Right forelimb (tissue), 1 donor: ENCODE measurements at regions not wholly inside any gene's neighbourhood (a gene's known extent, or its start where the extent isn't known, plus 50 kb on each side); places are given as distances from the start of the nearest gene placed in this dataset.

Experiments
- DNase-seq: peaks from one replicate; pipeline ENCODE4 v3.0.0-alpha.2; 2018

DNA sequence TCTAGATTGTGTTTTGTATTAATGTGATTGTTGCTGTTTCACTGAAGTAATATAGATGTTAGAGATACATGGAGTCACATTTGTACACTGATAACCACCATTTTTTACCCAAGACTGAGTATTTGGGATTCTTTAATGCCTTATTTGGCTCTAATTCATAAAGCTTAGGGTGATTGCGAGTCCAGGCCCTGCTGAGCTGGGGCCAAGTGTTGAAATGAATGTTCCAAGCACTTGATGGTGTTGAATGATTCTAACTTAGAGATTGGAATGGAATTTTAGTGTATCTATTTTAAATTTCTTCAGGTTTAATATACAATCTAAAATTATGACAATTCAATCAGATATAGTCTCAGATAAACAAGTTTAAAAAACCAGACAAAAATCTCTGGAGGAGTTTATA is 329.4 kb upstream of the SLC35B3 start:
- no peak for DNase-seq

DNA sequence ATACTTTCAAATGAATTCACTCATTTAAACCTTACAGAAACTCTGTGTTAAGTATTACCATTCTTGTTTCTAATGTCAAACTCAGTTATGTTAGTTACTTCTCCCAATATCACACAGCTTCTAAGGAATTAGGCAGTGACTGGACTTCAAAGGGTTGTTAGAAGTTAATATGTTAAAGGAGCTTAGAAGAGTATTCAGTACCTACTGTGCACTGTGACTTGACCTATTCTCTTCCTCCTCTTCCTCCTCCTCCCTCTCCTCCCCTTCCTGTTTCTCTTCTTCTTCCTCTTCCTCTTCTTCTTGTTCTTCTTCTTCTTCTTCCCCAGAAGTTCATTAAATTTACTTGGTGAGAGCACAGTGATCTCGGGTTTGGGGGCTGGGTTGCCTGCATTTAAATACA is 325.6 kb upstream of the SLC35B3 start:
- DNase-seq = no peak

DNA sequence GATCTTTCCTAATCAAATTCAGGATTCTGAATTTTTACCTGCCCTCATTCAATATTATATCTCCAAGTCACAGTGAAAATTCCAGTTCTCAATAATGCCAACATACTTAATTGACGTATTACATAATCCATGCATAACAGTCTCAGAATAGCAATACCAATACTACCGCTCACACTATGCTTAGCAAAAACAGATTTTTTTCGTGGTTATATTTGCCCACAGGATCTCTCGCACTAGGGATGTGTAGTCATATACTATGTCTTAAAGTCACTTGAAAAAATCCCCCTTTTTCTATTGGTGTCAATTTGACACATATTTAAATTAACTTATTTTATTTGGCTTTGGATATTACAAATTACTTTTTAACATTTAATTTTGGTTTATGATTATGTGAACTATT is 323.1 kb upstream of the SLC35B3 start:
- DNase-seq = no peak

DNA sequence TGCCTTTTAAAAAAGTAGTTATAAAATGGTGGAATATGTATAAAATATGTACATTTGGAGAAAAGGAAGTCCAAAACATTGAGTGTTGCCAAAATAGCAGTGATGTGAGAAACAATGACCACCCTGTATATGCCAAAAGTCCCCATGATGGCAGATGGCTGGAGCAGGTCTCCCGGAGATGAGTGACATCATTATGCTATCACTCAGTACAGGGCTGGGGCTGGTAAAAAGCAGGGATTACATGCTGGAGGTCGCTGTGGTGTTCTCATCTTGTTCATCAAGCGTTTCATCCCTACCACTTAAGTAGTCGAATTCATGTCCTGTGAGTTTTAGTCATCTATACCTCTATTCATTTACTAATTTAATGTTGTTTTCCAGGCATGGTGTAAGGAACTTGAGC is 315.3 kb upstream of the SLC35B3 start:
- no peak for DNase-seq

DNA sequence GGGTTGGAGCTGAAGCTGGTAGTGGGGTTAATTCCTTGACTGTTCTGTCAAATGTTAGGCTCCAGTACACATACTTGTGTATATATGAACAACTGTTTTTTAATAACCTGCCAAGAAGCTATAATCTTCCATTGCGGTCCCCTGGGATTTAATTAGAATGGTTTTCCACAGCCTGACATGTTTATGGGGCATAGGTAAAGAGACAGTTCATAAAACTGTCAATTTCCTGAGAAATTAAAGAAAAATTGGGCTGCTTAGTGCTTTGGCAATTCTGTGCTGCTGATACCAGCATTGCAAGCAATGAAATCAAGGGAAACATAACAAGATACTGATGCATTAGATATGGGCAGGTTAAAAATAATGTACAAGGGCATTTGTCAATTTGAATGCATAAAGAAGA is 314.1 kb upstream of the SLC35B3 start:
- no peak for DNase-seq

DNA sequence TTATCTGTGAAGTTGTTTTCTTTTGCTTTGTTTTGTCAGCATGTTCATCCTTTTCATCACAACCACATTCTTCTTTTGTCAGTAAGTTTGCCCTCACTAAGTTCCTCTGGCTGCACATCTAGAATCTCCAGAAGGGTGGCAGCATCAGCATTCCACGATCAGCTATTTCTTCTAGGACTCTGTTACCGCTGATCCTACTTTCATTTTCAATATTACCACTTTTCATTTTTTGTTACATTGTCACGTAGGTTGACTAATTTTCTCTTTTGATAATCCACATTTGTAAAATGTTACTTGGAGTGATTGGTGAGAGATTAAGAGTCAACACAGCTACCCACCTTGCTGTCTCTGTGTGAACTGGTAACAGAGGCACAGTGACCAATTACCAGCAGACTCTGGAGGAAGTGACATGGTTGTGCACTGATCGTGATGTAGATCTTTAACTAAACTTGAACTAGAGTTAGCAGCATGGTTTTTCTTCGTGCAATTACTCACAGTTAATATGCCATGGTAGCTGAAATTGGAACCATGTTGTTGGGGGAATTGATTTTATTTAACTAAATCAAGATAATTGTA is 307.9 kb upstream of the SLC35B3 start:
- no peak for DNase-seq

DNA sequence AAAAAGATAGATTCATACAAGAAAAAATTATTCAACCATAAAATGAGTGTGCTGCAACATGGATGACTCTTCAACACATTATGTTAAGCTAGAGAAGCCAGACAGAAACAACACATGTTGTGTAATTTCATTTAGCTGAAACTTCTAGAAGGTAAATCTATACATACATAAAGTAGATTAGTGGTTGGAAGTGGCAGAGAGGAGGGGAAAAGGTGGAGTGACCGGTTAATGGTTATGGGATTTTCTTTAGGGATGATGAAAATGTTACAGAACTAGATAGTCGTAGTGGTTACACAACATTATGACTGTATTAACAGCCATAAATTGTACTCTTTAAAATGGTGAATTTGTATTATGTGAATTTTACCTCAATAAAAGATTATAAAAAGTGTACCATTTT is 304.1 kb upstream of the SLC35B3 start:
- DNase-seq = no peak

DNA sequence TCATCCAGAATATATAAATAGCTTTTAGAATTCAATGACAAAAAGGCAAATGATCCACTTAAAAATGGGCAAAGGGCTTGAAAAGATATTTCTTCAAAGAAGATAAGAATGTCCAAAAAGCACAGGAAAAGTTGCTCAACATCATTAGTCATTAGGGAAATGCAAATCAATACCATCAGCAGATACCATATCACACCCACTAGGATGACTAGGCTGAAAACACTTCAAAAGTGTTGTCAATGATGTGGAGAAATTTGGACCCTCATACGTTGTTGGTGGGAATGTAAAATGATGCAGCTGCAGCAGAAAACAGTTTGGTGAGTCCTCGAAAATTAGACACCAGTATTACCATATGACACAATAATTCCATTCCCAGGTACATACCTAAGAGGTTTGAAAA is 303.6 kb upstream of the SLC35B3 start:
- DNase-seq = no peak

DNA sequence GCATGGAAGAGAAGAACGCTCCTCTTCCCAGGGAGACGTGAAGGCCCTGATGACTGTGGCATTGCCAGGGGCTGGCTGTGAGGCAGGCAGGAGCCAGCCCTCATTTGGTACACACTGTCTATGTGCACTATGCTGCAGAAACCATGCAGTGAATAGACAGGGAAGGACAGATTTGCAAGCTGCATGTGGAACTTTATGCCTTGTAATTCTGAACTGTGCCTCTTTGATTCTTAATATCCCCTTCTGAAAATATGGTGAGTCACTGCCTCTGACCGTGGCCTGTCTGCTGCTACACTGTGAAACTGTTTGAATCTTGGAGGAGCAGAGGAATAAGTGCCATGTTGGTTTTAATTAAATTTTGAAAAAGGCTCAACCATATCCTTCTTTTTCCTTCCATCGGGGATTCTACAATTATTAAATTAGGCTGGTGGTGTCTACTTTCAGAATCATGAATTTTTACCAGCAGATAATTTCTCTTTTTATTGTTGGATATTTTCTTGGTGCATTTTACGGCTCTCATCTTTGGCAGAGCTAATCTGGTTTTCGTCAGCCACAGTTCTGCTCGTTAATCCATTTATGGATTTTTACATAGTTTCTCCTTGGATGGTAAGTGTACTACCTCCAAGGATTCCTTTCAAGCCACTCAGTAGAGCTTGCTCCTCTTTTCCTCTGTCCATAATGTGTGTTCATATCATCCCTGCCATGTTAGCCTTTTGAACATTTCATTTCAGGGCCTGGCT is 301.0 kb upstream of the SLC35B3 start:
- DNase-seq = no peak

DNA sequence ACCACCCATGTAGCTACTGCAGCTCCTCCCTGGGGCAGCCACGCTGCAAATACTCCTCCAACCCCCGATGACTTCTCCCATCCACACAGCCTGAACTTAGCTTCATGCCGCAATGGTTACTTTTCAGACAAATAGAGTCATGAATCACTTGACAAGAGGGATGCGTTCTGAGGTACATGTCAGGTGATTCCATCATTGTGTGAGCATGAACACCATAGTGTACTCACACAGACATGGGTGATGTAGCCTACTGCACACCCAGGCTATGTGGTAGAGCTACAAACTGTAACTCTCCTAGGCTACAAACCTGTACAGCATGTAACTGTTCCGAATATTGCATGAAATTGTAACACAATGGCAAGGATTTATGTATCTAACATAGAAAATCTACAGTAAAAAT is 298.5 kb upstream of the SLC35B3 start:
- no peak for DNase-seq

DNA sequence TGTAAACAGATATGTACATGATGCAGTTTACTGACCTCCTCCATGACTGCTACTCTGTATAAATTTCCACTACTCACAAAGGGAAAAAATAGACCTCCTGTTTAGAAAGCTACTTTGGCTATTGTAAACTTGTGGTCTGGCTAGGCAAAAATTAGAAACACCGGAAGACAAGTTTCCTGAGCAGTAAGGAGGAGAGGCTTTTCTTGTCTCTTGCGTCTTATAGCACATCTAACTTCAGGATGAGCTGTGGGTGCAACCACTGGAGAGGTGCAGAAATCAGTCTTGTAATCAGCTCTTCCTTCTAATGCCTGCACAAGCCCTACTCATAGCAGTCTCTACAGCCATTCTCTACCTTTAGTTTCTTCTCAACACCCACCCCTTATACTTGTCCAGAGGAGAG is 296.5 kb upstream of the SLC35B3 start:
- DNase-seq = no peak

DNA sequence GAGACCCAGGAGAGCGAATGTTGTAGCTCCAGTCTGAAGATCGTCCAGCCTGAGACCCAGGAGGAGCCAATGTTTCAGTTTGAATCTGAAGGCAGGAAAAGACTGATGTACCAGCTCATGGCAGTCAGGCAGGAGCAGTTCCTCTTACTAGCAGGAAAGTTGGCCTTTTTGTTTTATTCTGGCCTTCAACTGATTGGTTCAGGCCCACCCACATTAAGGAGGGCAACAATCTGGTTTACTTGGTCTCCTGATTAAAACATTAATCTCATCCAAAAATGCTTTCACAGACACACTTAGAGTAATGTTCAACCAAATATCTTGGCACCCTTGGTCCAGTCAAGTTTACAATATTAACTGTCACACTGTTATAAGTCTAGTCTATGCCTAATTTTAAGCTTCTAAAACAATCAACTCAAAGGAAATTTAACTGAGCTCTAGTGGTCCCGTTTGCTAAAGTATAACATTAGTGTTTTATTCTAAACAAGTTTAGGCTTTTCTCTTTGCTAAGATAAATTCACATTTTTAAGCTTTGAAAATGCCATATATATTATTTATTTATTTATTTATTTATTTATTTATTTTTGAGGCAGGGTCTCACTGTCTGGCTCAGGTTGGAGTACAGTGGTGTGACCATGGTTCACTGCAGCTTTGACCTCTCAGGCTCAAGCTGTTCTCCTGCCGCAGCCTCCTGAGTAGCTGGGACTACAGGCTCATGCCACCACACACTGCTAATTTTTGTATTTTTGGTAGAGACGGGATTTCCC is 275.5 kb upstream of the SLC35B3 start:
- DNase-seq = no peak

DNA sequence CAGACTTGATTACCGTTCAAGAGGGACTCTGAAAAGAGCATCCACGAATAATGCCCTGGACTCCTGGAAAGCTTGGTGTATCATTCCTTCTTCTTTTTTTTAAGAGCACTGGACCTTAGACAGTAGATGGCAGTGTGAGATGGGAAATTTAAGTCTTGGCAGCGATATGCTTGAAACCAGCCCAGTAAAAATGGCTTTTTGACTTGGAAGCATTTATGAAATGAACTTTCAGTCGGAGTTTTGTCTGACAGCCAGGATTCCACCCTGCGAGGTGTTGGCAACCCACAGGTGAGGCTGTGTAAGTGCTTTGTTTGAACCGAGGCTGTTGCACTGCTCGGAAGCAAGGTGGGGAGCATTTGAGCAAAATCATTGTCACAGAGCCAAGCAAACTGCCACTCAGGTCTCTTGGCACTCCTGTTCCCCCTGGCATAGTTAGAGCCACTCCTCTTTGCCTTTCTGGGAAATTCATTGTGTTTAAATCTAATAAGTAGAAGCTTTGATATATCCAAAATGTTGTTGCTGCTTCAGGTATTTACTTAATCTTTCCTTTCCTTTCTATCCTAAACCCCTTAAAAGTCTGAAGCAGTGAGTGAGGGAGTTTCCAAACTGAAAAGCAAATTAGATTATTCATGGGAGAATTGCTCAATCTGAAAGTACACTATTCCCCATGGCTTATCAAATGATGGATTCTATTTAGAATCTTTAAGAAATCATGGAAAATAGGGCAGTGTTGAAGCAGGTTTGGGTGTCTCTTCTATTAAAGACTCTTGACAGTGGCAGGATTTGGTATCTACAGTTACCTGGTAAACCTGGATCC is 272.8 kb upstream of the SLC35B3 start:
- DNase-seq = peak; percentile 58

DNA sequence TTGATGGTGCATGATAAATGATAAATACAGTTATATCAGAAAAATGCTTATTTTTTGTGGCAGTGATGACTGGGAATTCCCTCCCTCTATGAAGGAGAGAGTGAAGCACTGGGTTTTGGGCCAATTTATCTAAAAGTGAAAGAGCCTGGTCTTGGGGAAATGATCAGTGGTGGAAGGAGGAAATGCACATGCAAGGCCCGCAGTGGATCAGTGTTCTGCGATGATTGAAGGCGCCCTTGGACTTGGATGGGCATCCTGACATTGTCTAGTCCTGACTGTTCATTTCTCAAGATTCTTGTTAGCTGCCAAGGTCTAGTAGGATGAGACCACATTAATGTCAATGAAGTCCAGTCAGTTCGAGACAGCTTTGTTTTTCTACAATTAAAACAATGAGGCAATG is 272.0 kb upstream of the SLC35B3 start:
- DNase-seq = no peak

DNA sequence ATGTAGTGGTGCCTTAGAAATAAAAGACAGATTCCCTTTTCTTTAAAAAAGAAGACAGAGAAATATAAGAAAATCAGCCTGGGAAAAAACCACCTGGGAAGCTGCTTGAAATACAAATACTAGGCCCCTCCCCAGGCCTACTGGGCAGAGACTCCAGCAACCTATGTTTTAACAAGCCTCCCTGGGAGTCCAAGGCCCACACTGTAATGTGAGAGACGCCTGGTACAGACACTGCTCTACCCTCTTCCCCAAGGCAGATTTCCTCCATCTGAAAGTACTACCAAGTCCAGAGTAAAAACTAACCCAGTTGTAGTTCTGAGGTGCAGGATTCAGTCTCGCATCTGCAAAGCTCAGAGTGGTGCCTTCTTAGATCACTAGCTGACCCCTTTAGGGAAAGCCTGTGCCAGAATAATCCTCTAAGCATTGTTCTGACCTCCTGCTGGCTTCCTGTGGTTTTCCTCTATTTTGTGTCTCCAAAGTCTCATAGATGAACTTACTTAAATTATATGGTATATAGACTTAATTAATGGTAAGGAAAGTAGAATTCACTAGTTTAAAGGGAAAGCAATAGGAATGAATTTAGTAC is 270.2 kb upstream of the SLC35B3 start:
- DNase-seq = no peak

DNA sequence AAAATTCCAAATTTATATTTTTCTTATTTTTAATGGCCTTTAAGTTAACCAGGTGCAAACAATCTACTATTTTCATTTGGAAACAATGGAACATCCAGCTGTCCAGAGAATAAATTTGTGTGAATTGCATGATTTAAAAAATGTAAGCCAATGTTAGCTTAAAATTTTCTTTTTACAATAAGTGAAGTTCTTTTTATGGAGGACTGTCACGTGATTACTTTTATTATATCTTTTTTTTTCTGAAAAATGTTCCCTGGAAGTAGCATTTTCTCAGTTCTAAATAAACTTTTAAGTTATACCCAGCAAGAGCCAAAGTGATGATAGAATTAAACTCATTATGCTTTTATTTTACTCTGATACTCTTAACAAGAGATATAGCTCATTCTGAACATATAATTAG is 267.7 kb upstream of the SLC35B3 start:
- no peak for DNase-seq

DNA sequence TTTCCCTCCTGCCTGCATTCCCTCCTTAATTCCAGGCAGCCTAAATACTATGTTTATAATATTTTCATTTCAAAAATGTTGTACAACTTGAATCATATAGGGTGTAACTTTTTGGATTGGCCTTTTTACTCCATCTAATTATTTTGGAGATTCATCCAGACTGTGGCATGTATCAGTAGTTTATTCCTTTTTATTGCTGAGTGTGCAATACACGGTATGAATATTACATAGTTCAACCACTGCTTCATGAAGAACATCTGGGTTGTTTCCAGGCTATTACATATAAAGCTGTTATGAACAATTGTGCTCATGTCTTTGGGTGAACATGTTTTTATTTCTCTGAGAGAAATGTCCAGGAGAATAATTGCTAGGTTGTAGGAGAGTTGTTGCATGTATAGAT is 253.5 kb upstream of the SLC35B3 start:
- no peak for DNase-seq

DNA sequence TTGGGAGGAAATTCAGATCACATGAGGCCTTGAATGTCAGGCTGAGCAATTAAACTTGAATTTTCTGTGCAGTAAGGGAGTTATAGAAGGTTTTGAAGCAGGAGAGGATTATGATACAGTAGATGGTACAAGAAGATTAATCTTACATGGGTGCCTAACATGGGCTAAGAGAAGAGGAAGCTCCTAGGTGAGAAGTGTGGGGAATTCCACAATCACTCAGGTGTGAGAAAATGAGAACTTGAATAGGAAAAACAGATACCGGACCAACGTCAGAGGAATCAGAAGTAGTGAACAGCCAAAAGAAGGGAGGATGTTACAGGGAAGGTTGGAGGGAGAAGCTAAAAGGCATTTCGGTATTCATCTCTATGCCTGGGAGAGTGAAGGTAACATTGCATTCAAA is 250.7 kb upstream of the SLC35B3 start:
- no peak for DNase-seq

DNA sequence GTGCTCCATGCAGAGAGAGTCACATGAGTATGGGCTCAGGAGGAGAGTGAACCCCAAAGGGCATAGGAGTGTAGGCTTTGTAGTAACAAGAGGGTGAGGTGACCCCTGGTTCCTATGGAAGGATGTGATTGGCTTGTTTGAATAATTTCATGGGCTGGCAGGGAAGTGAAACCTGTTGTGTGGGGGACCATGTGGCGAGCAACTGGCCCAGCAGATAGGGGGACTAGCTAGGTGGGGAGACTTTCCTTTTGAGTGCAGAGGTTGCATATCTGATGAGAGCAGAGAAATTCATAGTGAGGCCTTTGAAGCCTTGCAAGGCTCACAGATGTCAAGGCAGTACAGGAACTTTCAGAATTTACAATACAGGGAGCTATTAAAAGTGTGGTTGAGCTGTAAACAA is 247.9 kb upstream of the SLC35B3 start:
- DNase-seq = no peak

DNA sequence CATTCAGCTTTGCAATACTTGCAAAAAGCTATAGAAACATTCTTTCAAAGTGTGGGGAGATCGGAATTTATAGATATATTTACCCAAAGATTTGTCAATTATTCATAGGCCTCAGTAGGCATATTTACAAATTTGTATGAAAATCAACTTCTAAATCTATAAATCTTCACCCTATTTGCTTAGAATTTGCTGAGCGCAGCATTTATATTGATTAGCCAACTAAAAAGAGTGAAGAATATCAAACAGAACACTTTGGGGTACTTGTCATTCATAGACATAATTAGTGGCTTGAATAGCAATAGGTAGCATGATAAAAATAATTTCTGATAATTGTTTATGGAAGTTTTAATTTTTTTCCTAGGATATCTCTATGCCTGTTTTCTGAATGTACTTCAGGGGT is 244.5 kb upstream of the SLC35B3 start:
- no peak for DNase-seq

DNA sequence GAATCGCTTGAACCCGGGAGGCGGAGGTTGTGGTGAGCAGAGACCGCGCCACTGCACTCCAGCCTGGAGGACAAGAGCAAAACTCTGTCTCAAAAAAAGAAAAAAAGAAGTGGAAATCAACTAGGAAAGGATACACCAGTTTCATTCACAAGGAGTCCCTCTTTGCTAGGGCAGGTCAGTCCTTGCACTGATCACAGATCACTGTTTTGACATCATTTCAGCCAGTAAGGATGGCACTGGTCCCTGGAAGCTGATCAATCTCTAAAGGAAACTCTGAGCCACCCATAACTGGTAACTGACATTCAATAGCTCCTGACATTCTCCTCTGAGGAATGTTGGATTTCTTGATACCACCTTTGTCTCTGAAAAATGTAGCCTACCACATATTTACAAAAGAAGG is 243.1 kb upstream of the SLC35B3 start:
- no peak for DNase-seq

DNA sequence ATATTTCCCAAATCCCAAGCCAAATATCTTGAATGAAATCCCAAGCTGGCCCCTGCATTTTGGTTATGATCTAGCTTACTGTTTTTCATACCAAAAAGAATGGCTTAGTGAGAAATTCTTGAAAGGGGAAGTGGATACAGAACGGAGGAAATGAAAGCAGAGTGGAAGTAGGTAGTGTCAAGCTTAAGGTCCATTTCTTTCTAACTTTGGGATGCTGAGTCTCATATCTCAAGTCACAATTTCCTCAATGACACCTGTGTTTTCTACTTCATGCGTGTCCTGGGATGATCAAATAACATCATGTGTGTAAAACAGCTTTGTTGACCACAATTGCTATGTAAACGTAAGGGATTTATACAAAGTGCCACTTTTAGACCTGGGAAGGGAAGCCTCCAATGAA is 238.8 kb upstream of the SLC35B3 start:
- DNase-seq = no peak

DNA sequence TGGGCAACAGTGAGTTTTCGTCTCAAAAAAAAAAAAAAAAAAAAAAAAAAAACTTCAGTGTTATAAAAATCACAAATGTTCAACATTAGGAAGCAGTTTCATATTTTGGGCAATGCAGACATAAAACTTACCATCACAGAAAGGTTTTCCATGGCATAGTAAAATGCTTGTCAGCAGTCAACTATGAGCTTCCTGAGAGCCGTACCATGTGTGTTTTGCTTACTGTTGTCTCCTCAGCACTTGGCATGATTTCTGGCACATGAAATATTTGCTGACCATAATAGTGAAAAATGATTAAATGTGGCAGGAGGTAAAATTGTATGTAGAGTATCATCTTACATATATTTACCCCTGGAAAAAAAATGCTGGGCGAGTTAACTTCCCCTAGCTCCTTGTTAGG is 237.5 kb upstream of the SLC35B3 start:
- DNase-seq = no peak
